IPS-18a (cell line): ENCODE measurements at regions not wholly inside any gene's neighbourhood (a gene's known extent, or its start where the extent isn't known, plus 50 kb on each side); places are given as distances from the start of the nearest gene placed in this dataset.

Source experiments
- H3K27ac ChIP-seq: one replicate; pipeline ENCODE4 v1.5.1; 2013; ENCODE audit warnings: low read length
- H3K27me3 ChIP-seq: one replicate; pipeline ENCODE4 v1.6.1; 2013; ENCODE audit warnings: mild to moderate bottlenecking, low read length; ENCODE audit not compliant: control insufficient read depth, insufficient read depth
- H3K36me3 ChIP-seq: one replicate; pipeline ENCODE4 v1.6.1; 2013; ENCODE audit warnings: low read depth, low read length; ENCODE audit not compliant: control insufficient read depth
- H3K4me1 ChIP-seq: one replicate; pipeline ENCODE4 v1.6.1; 2013; ENCODE audit warnings: low read depth, low read length; ENCODE audit not compliant: control insufficient read depth
- H3K4me3 ChIP-seq: one replicate; pipeline ENCODE4 v1.5.1; 2013; ENCODE audit warnings: low read length
- H3K9ac ChIP-seq: one replicate; pipeline ENCODE4 v1.6.1; 2013; ENCODE audit warnings: mild to moderate bottlenecking, low read length, moderate library complexity
- H3K9me3 ChIP-seq: one replicate; pipeline ENCODE4 v1.6.1; 2013; ENCODE audit warnings: low read depth, low read length; ENCODE audit not compliant: control insufficient read depth

GRCh38 chr3:101978348-101978747 is 129.0 kb downstream of the NFKBIZ start:
- H3K4me3 ChIP-seq, result no peak overlapping the region
- no peak overlapping the region for H3K9ac ChIP-seq
- peaks cover 6% of the 10 kb centered on the region for H3K4me1 ChIP-seq
- no peak overlapping the region for H3K27ac ChIP-seq
- no peaks in the 10 kb centered on the region for H3K36me3 ChIP-seq
- no peaks in the 10 kb centered on the region for H3K9me3 ChIP-seq
- no peaks in the 10 kb centered on the region for H3K27me3 ChIP-seq

GRCh38 chr3:101979033-101979432 is 129.7 kb downstream of the NFKBIZ start:
- H3K4me3 ChIP-seq, result no peak overlapping the region
- H3K27ac ChIP-seq, result no peak overlapping the region
- H3K4me1 ChIP-seq, result peaks cover 6% of the 10 kb centered on the region
- no peaks in the 10 kb centered on the region for H3K9me3 ChIP-seq
- H3K9ac ChIP-seq, result no peak overlapping the region
- H3K27me3 ChIP-seq, result no peaks in the 10 kb centered on the region
- no peaks in the 10 kb centered on the region for H3K36me3 ChIP-seq

GRCh38 chr3:101984356-101984755 is 135.0 kb downstream of the NFKBIZ start:
- Histone ChIP-seq H3K27ac (no peak overlapping the region), H3K4me1 (no peaks in the 10 kb centered on the region), H3K27me3 (no peaks in the 10 kb centered on the region), H3K4me3 (no peak overlapping the region), H3K9me3 (no peaks in the 10 kb centered on the region), H3K9ac (no peak overlapping the region), H3K36me3 (no peaks in the 10 kb centered on the region)

- Histone ChIP-seq H3K9ac (no peak overlapping the region), H3K27ac (no peak overlapping the region), H3K36me3 (no peaks in the 10 kb centered on the region), H3K4me1 (no peaks in the 10 kb centered on the region), H3K27me3 (no peaks in the 10 kb centered on the region), H3K9me3 (no peaks in the 10 kb centered on the region), H3K4me3 (no peak overlapping the region)
These were observed 139.3 kb downstream of the NFKBIZ start for GRCh38 chr3:101988596-101988995.

- no peak overlapping the region for H3K27ac ChIP-seq
- H3K36me3 ChIP-seq, result no peaks in the 10 kb centered on the region
These were observed 140.4 kb downstream of the NFKBIZ start for GRCh38 chr3:101989578-101990200.

GRCh38 chr3:101992863-101993262 is 143.5 kb downstream of the NFKBIZ start:
- H3K4me3 ChIP-seq, result no peak overlapping the region
- H3K9ac ChIP-seq, result no peak overlapping the region
- H3K9me3 ChIP-seq, result no peaks in the 10 kb centered on the region
- no peaks in the 10 kb centered on the region for H3K36me3 ChIP-seq
- H3K27ac ChIP-seq, result no peak overlapping the region
- no peaks in the 10 kb centered on the region for H3K4me1 ChIP-seq
- H3K27me3 ChIP-seq, result no peaks in the 10 kb centered on the region

More at GRCh38 chr3:101989578-101990200, 140.4 kb downstream of the NFKBIZ start:
- Histone ChIP-seq H3K27me3 (no peaks in the 10 kb centered on the region), H3K9me3 (no peaks in the 10 kb centered on the region), H3K4me3 (no peak overlapping the region), H3K4me1 (no peaks in the 10 kb centered on the region), H3K9ac (no peak overlapping the region)

GRCh38 chr3:101994386-101994785 is 145.1 kb downstream of the NFKBIZ start:
- Histone ChIP-seq H3K27ac (no peak overlapping the region), H3K4me1 (no peaks in the 10 kb centered on the region), H3K9me3 (no peaks in the 10 kb centered on the region), H3K27me3 (no peaks in the 10 kb centered on the region), H3K4me3 (no peak overlapping the region), H3K36me3 (no peaks in the 10 kb centered on the region), H3K9ac (no peak overlapping the region)

GRCh38 chr3:101995371-101996046 is 146.2 kb downstream of the NFKBIZ start:
- H3K27me3 ChIP-seq, result no peaks in the 10 kb centered on the region
- no peaks in the 10 kb centered on the region for H3K36me3 ChIP-seq
- no peak overlapping the region for H3K27ac ChIP-seq

GRCh38 chr3:101996832-101997231 is 147.5 kb downstream of the NFKBIZ start:
- Histone ChIP-seq H3K27ac (no peak overlapping the region), H3K27me3 (no peaks in the 10 kb centered on the region), H3K4me1 (no peaks in the 10 kb centered on the region), H3K9me3 (no peaks in the 10 kb centered on the region), H3K4me3 (no peak overlapping the region), H3K36me3 (no peaks in the 10 kb centered on the region), H3K9ac (no peak overlapping the region)

More at GRCh38 chr3:101995371-101996046, 146.2 kb downstream of the NFKBIZ start:
- Histone ChIP-seq H3K9me3 (no peaks in the 10 kb centered on the region), H3K4me1 (no peaks in the 10 kb centered on the region), H3K4me3 (no peak overlapping the region), H3K9ac (no peak overlapping the region)

GRCh38 chr3:101998256-101998926 is 149.1 kb downstream of the NFKBIZ start:
- no peaks in the 10 kb centered on the region for H3K36me3 ChIP-seq
- H3K4me1 ChIP-seq, result no peaks in the 10 kb centered on the region
- no peaks in the 10 kb centered on the region for H3K27me3 ChIP-seq
- no peak overlapping the region for H3K4me3 ChIP-seq
- no peak overlapping the region for H3K27ac ChIP-seq
- no peak overlapping the region for H3K9ac ChIP-seq
- no peaks in the 10 kb centered on the region for H3K9me3 ChIP-seq

- H3K27me3 ChIP-seq, result no peaks in the 10 kb centered on the region
- no peak overlapping the region for H3K4me3 ChIP-seq
- no peak overlapping the region for H3K27ac ChIP-seq
- no peak overlapping the region for H3K9ac ChIP-seq
- no peaks in the 10 kb centered on the region for H3K36me3 ChIP-seq
- H3K9me3 ChIP-seq, result no peaks in the 10 kb centered on the region
- H3K4me1 ChIP-seq, result no peaks in the 10 kb centered on the region
These were observed 150.0 kb downstream of the NFKBIZ start for GRCh38 chr3:101999177-101999779.
